ENCODE measurements at regions not wholly inside any gene's neighbourhood (a gene's known extent, or its start where the extent isn't known, plus 50 kb on each side); places are given as distances from the start of the nearest gene placed in this dataset.

DNA sequence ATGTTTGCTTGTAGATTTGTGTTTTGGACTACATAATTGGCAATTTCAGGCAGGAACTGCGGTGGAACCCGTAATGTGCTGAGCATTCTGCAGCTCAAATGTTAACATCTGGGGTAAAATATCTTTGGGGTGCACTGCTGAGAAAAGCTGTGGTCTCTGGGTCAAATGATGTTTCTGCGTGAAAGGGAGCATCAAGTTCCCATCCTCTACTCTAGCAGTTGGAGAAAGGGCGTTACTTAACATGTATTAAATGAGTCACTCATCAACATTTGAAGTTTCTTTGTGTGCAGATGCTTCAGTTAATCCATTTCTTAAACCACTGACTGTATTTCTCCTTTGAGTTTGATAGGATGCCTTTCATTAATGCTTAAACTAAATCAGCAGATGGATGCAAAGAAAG is 273.1 kb upstream of the PITRM1 start:
- TF ChIP-seq, protein P1, sequence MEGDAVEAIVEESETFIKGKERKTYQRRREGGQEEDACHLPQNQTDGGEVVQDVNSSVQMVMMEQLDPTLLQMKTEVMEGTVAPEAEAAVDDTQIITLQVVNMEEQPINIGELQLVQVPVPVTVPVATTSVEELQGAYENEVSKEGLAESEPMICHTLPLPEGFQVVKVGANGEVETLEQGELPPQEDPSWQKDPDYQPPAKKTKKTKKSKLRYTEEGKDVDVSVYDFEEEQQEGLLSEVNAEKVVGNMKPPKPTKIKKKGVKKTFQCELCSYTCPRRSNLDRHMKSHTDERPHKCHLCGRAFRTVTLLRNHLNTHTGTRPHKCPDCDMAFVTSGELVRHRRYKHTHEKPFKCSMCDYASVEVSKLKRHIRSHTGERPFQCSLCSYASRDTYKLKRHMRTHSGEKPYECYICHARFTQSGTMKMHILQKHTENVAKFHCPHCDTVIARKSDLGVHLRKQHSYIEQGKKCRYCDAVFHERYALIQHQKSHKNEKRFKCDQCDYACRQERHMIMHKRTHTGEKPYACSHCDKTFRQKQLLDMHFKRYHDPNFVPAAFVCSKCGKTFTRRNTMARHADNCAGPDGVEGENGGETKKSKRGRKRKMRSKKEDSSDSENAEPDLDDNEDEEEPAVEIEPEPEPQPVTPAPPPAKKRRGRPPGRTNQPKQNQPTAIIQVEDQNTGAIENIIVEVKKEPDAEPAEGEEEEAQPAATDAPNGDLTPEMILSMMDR (IDR thresholded peaks at IDR 0.05) = no peak
- TF ChIP-seq POLR2AphosphoS5 (IDR thresholded peaks at IDR 0.05) = no peak

Data from suprapubic skin (tissue), 3 donors.